ENCODE measurements at regions not wholly inside any gene's neighbourhood (a gene's known extent, or its start where the extent isn't known, plus 50 kb on each side); places are given as distances from the start of the nearest gene placed in this dataset.

DNA sequence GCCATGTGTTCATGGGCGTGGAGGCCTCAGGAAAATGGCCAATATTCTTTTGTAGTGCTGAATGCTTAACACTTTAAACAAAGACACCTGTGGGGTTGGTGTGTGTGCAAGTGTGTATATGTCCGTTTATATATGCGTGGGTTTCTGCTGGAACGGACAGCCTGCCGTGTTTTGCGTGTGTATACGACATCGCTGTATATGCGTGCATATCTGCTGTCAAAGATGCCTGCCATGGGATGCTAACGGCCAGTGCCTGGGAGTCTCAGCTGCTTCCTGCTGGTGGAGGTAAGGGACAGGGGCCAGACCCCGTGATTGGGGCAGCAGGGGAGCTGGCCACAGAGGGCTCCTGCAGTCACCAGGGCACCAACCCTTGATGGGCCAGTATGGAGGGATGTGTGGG is 216.3 kb upstream of the SHH start:
- Histone ChIP-seq H3K9me3 (no peaks in the 10 kb centered on the region), H3K27me3 (no peaks in the 10 kb centered on the region), H3K4me3 (replicated peaks in 1 of 3) (no peak overlapping the region), H3K27ac (no peak overlapping the region), H3K36me3 (no peaks in the 10 kb centered on the region), H3K4me1 (no peaks in the 10 kb centered on the region)
- WGBS, 2 donors: 77 to 82% methylated on average over 11 of the region's 11 CpGs
- no peak for TF ChIP-seq POLR2A (IDR thresholded peaks at IDR 0.05)
- TF ChIP-seq, protein P1, sequence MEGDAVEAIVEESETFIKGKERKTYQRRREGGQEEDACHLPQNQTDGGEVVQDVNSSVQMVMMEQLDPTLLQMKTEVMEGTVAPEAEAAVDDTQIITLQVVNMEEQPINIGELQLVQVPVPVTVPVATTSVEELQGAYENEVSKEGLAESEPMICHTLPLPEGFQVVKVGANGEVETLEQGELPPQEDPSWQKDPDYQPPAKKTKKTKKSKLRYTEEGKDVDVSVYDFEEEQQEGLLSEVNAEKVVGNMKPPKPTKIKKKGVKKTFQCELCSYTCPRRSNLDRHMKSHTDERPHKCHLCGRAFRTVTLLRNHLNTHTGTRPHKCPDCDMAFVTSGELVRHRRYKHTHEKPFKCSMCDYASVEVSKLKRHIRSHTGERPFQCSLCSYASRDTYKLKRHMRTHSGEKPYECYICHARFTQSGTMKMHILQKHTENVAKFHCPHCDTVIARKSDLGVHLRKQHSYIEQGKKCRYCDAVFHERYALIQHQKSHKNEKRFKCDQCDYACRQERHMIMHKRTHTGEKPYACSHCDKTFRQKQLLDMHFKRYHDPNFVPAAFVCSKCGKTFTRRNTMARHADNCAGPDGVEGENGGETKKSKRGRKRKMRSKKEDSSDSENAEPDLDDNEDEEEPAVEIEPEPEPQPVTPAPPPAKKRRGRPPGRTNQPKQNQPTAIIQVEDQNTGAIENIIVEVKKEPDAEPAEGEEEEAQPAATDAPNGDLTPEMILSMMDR (IDR thresholded peaks at IDR 0.05): no peak
- DNase-seq: no peak
- intact Hi-C loops (cut with DNase I): no loop called here

DNA sequence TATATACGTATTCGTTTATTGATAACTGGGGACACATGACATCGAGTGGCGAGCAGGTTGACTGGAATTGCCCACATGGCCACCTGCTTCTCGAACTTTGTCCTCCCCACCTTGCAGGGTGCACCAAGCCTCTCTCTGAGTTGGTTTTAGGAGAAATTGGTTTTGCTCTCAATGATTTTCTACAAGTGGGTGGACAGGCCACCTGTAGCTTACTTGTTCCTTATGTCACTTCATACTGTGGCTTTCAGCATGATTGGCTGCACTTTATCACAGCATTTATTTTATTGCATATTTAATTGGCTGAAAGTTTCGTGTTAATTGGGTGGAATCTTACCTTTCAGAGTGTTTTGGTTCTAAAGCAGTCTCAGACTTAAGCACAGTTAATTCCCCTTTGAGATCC is 215.6 kb upstream of the SHH start:
- no peak overlapping the region for H3K27ac ChIP-seq
- no peaks in the 10 kb centered on the region for H3K27me3 ChIP-seq
- intact Hi-C loops (cut with DNase I): no loop called here
- no peak for DNase-seq
- no peaks in the 10 kb centered on the region for H3K9me3 ChIP-seq
- H3K36me3 ChIP-seq: no peaks in the 10 kb centered on the region
- H3K4me3 ChIP-seq (replicated peaks in 1 of 3): no peak overlapping the region
- 78 to 79% methylated on average over 6 of the region's 6 CpGs for WGBS, 2 donors
- H3K4me1 ChIP-seq: no peaks in the 10 kb centered on the region
- no peak for TF ChIP-seq POLR2A (IDR thresholded peaks at IDR 0.05)
- TF ChIP-seq, protein P1 (IDR thresholded peaks at IDR 0.05): no peak

DNA sequence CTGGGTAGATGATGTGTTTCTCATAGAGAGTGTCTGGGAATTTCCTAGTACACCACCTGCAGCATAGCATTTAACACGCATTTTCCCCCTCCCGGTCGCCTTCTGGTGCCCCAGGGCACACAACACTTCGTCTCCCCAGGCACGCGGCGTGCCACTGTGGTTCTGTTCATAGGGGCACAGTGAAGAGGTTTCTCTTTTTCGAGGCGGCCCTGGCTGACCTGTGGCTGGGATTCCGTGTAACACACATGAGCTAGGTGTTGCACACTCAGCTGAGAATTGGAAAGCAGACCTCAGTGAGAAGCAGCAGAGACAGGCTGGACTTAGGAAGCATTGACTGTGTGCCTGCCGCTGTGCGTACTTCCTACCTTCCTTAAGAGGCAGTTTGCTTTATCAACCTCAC is 214.3 kb upstream of the SHH start:
- H3K4me3 ChIP-seq (replicated peaks in 1 of 3): no peak overlapping the region
- no peaks in the 10 kb centered on the region for H3K27me3 ChIP-seq
- WGBS, 2 donors: 83 to 88% methylated on average over 12 of the region's 12 CpGs
- H3K9me3 ChIP-seq: no peaks in the 10 kb centered on the region
- H3K4me1 ChIP-seq: no peaks in the 10 kb centered on the region
- intact Hi-C loops (cut with DNase I): no loop called here
- H3K27ac ChIP-seq: no peak overlapping the region
- no peak for DNase-seq
- TF ChIP-seq, protein P1 (IDR thresholded peaks at IDR 0.05): no peak
- no peak for TF ChIP-seq POLR2A (IDR thresholded peaks at IDR 0.05)
- no peaks in the 10 kb centered on the region for H3K36me3 ChIP-seq

DNA sequence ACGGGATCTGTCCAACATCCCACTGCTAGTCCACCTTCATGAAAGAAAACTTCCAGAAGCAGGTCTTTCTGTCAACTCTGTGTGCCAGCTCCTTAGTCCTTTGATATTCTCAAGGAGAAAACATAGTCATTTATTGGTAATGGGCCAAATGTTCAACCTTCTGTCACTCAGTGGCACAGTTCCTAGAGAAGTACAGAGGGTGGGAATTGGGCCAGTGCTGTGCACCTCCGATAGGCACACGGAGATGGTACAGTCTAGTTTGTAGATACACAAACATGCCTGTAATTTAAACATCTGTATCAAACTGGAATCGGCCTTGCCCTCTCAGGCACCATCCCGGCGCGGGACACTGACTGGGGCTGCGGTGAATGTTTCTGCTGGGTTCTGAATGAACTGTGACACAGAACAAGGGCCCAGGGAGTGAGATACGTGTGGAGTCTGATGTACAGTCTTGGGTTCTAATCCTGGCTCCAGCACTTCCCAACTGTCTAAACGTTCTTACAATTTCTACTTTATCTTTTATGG is 213.9 kb upstream of the SHH start:
- H3K4me1 ChIP-seq: no peaks in the 10 kb centered on the region
- H3K9me3 ChIP-seq: no peaks in the 10 kb centered on the region
- no peak for TF ChIP-seq POLR2A (IDR thresholded peaks at IDR 0.05)
- TF ChIP-seq, protein P1 (IDR thresholded peaks at IDR 0.05): no peak
- H3K27ac ChIP-seq: no peak overlapping the region
- 86 to 87% methylated on average over 10 of the region's 10 CpGs for WGBS, 2 donors
- no peaks in the 10 kb centered on the region for H3K36me3 ChIP-seq
- H3K4me3 ChIP-seq (replicated peaks in 1 of 3): no peak overlapping the region
- intact Hi-C loops (cut with DNase I): no loop called here
- DNase-seq: no peak
- H3K27me3 ChIP-seq: no peaks in the 10 kb centered on the region

DNA sequence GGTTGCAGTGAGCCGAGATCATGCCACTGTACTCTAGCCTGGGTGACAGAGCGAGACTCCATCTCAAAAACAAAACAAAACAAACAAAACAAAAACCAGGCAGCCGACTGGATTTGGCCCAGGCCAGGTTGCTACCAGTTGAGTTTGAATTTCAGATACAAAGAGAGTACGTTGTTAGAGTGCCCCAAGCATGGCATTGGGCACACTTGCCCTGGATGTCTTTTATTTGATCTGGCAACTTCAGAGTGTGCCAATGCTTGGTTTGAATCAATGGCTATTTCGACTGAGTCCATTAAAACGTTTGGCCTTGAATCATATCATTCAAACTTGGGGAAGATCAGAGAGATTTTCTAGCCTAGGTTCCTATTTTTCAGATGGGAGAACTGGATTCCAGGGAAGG is 213.4 kb upstream of the SHH start:
- H3K4me3 ChIP-seq (replicated peaks in 1 of 3): no peak overlapping the region
- intact Hi-C loops (cut with DNase I): no loop called here
- H3K4me1 ChIP-seq: no peaks in the 10 kb centered on the region
- no peaks in the 10 kb centered on the region for H3K36me3 ChIP-seq
- DNase-seq: no peak
- H3K9me3 ChIP-seq: no peaks in the 10 kb centered on the region
- WGBS, 2 donors: 62 to 70% methylated on average over 6 of the region's 6 CpGs
- no peak for TF ChIP-seq POLR2A (IDR thresholded peaks at IDR 0.05)
- TF ChIP-seq, protein P1 (IDR thresholded peaks at IDR 0.05): no peak
- H3K27ac ChIP-seq: no peak overlapping the region
- H3K27me3 ChIP-seq: no peaks in the 10 kb centered on the region

All from thyroid gland (tissue), 4 donors.